GM19455 (cell line): ENCODE measurements at regions not wholly inside any gene's neighbourhood (a gene's known extent, or its start where the extent isn't known, plus 50 kb on each side); places are given as distances from the start of the nearest gene placed in this dataset.
"Not testable (repeated sequence)": the region's sequence is repeated elsewhere in the genome, so short reads cannot be mapped to it uniquely, and the experiment has no call there.

Source experiments
- ATAC-seq: cut with Tn5 transposase; IDR thresholded peaks from one replicate; pipeline ENCODE4 v1.9.1; 2021; ENCODE audit not compliant: unreplicated experiment

DNA sequence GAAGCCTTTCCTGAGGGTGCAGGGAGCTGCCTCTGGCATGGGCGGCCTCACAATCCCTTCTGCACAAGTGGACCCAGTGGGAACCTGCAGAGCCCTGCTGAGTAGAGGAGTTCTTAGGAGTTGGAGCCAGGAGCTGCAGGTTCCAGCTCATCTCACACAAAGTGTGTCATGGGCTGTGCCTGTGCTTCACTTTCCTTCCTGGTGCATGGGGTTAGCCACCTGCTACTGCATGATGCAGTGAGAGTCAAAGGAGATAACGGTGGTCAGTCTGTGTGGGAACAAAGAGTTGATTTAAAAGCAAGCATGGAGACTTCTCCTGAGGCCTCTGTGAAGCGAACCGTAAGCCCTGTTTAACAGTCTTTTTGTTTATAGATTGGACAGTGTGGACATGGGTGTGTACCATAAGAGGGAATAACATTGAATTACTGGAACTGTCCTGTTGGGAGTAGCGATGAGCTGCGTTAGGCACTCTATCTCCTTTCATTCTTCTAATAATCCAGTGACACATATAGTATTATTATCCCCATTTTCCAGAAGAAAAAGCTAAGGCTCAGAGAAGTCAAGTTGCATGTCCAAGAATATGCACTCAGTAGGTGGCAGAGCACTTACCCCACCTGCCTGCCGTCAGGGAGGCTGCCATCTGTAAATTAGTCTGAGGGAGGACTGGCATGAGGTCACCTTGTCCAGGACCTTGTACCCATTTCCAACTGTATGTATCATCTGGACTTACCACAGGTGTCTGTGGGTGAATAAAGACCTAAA, 68.7 kb upstream of the PRR23C start:
- ATAC-seq = no peak

DNA sequence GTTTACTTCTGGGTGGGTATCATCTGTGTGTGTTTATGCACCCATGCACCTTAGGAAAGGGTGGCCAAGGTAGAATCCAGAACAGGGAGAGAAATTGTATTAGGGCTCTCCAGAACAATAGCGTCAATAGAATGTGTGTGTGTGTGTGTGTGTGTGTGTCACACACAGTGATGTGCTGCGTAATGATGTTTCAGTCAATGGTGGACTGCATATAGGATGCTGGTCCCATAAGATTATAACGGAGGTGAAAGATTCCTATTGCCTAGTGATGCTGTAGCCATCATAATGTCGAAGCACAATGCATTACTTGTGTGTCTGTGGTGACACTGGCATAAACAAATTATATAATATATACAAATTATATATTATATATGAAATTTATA, 69.3 kb upstream of the PRR23C start:
- ATAC-seq = no peak

DNA sequence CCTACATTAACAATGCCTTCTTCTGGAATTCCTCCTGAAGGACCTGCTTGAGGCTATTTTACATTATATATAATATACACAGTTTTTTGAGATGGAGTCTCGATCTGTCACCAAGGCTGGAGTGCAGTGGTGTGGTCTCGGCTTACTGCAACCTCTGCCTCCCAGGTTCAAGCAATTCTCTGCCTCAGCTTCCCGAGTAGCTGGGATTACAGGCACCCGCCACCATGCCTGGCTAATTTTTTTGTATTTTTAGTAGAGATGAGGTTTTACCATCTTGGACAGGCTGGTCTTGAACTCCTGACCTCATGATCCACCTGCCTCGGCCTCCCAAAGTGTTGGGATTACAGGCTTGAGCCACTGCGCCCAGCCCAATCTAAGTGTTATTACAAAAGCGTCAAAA, 71.9 kb upstream of the PRR23C start:
- not testable (repeated sequence) for ATAC-seq

DNA sequence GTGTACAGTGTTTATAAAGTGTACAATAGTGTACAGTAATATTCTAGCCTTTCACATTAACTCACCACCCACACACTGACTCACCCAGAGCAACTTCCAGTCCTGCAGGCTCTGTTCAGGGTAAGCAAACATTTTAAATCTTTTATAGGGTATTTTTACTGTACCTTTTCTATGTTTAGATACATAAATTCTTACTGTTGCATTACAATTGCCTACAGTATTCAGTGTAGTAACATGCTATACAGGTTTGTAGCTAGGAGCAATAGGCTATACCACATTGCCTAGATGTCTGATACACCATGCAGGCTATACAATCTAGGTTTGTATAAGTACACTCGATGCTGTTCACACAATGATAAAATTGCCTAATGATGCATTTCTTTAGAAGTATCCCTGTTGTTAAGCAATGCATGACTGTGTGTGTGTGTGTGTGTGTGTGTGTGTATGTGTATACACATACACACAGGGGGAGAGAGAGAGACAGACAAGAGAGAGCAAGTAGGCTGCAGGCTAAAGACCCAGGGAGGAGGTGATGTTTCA, 72.5 kb upstream of the PRR23C start:
- no peak for ATAC-seq

DNA sequence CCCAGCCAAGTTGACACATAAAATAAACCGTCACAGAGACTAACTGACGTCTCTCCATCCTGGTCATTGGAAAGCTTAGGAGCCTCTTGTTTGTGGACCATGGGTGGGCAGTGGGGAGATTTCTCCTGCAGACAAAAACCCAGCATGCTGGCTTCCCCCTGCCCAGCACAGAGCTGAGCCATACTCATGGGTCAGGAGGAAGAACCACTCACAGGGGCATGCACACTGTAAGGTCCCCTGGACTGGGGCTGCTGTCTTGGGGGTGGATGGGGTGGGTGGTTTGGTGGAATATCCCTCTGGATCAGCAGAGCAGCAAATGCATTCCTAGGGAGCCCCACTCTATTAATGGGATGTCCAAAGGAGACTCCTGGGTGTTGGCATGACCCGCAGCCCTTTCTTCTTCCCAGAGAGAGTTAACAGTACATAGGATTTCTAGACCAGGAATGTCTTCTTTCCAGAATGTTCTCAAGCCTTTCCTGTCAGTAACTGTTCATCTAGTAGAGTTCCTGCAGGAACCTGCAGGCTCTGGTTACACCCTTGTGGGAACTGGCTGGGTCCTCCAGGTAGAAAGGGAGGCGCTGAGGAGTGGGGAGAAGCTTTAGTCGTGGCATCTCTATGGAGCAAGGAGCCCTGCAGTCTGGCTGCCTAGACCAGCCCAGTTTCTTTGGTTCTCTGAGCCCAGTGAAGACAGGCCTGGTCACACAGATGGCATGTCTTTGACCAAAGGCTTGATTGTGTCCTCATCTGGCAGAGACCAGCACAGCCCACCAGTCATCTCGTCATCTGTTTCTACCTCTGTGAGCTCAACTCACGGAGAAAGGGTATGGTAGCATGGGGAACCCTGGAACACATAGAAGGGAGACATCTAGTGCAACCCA, 73.4 kb upstream of the PRR23C start:
- ATAC-seq = no peak

DNA sequence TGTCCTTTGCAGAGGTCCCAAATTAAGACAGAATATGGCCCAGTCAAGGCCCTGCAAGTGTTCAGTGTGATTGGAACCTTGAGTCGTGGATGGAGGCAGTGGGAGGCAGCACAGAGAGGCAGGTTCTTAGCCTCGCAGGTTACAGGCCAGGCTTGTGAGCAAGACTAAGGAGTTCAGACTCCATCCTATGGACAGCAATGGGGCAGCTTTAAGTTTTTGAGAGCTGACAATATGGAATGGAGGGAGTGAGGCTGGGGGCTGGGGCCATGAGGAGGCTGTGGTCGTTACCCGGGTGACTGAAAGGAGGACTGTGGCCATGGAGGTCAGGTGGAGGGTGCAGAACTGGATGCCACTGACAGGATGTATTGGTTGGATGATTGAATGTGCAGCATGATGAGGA, 74.1 kb upstream of the PRR23C start:
- no peak for ATAC-seq

DNA sequence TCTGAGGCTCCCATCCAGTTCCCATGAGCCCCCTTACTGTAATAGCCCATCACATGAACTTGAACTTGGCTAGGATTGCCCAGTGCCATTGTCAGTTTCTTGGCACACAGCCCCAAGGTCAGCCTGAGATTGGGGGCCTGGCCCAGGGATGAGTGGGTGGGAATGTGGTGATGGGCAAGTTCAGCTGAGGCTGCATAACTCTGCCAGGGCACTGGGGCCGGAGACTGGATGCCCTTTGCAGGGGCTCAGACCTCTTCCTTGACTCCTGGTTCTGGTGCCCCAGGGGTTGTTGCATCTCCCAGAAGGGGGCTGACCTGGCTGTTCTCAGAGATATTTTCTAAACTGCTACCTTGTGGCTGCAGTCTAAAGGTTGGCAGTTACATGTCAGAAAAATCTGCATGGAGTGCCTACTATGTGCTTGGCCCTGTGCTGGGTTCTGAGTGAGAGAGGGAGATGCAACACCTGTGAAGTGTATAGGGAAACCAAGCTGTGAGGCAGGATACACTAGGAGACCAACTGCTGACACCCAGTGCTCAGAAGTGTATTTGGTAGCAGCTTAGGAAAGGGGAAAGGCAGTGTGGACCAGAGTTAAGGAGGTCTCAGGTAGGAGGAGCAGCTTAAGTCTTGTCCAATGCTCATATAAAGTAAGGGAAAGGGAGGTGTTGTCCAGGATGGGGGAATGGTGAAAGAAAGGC, 74.8 kb upstream of the PRR23C start:
- no peak for ATAC-seq

DNA sequence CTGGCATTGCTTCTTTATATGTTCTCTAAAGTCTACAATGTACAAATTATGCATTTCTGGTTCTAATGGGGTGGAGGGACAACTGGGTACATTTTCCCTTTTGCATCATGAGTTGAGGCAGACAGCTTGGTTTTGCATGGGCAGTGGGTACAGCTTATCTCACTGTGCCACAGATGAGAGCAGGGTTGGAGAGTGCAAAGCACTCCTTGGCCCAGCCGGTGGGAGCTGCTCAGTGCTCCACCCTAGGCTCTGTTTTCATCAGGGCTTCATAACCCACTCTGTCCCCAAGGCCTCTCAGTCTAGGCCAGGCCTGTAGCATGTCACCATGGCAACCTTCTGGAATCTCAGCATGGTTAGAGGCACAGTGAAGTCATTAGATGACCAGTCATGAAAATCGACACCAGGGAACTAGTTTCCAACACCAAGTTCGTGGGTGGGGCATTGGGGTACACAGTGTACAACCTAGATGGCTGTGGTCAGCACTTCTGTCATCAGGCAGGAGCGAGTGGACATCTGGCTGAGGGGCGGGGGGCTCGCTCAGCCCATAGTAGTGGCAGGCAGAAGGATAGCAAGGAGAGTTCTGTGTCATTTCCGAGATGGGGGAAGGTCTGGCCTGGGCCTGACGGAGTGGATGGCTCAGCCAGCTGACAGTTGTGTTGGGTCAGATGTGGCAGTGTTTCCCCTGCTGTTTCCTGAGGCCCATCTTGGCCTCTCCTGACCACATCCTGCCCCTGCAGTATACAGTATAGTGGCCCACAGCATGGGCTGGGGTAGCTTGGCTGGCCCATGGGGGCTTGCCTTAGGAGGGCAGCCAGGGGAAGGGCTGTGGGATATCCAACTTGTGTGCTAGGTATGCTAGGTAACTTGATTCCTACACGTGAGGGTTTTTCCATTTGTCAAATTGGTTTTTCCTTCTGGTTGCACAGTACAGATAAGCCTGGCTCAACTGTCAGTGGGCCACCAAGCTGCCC, 75.7 kb upstream of the PRR23C start:
- no peak for ATAC-seq

DNA sequence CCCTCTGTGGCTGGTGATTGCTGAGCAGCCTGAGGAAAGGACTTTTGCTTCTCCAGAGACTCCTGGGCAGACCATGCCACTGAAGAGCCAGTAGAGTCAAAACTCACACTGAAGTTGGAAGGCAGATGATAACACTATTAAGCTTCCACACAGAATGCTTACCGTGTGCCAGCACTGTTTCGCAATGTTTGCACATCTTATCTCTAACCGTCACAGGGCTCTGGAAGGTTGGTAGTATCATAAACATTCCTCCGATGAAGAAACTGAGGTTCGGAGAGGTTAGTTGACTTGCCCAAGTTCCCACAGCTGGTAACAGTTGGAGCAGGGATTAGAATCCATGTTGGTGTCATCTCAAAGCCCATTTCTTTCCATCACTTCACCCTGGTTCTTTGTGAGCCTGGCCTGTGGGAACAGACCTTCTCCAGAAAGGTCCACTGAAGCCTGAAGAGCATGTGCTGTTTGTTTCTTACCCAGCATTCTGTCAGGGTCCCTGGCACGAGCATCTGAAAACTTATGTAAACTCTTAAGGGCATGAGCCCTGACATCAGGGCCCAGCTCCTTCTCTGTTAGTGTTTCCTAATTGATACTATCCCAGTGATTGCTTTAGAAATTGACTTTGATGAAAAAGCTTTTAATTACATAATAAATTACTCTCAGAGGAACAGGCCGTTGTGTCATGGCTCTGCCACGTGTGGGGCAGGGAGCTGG, 77.0 kb upstream of the PRR23C start:
- no peak for ATAC-seq

DNA sequence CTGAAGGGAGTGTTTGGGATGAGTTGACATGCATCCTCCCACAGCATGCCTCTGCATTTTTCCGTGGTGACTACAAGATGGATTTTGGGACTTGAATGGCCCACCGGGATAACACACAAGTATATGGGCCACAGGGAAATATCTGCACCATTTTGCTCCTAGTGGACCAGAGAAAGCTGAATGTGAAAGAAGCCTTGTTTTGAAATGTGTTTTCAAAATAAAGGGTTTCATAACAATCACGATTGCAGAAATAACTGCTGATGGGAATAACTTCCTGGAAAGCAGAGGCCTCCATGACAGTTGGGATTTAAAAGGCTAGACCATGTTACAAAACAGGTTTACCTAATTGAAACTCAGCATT, 77.5 kb upstream of the PRR23C start:
- no peak for ATAC-seq

DNA sequence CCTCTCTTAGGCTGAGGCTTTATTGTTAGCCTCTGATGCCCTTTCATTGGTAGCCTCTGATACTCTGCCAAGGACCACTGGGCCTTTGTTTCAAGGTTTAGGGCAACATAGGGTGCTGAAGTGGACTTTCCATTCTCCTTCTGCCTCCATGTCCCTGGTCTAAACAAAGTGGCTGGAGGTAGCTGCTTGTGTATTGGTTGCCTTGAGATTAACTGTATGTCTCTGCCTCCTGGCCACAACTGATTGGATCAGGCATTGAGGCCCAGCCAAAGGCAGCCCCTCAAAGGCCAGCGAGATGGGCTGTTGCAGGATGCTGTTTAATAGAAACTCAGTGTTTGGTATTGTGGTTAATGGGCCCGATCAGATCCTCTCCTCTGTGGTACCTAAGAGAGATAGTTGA, 77.9 kb upstream of the PRR23C start:
- no peak for ATAC-seq

DNA sequence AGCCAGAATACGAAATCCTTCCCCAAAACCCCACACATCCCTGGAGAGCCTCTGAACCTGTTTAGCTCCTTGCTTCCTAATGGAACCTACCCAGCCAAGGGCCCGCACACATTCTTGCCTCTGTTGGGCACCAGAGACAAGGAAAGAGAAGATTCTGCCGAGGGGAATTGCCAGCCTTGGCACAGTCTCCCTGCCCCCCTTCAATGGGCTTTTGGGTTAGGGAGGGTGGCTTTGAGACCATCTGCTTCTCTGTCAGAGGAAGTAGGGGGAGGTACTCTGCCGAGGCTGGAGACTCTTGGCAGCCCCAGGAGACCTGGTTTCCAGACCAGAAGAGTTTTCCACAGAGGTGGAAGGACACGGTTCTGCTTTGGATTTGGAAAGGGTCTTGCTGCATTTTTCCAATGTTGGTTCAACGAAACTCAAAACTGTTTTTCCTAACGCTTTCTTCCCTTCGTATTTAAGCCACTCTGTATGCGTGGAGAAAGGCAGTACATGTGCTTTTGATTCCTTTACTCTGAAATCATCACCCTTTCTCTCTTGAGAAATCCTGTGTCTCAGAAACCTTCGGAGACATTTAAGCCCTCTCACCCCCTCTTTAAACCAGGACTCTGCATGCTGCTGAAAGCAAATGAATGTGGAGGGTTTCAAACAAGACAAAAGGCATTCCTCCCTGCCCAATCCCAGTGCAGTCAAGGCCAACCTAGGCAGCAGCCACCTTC, 78.8 kb upstream of the PRR23C start:
- ATAC-seq = no peak

DNA sequence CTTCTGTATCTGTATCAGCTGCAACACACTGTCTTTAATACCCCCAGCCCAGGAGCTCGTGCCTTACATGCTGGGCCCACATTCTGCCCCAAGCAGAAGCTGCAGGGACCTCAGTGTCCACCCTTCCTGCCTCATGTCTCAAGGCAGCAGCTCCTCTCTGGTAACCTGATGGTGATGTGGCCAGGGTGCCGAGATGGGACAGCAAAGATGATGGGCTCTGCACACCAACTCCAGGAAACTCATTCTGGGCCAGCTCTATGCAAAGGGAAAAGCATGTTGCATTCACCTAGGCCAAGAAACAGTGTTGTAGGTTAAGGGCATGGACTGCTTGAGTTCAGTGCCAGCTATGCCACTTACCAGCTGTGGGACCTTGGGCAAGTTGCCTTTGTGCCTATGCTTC, 79.5 kb upstream of the PRR23C start:
- no peak for ATAC-seq

DNA sequence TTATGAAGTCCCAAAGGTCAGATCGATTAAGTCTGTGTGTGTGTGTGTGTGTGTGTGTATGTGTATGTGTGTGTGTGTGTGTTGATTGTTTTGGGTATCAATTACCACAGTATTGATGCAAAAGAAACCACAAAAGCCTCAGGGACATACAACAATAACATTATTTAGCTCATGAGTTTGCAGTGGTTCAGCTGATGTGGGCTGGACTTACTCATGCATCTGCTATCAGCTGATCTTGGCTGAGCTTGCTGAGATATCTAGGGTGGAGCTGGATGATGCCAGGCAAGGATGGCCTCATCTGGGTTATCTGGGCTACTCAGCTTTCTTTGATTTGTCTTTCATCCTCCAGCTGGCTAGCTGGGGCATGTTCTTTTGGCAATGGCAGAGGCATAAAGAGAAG, 82.4 kb upstream of the PRR23C start:
- ATAC-seq = no peak

DNA sequence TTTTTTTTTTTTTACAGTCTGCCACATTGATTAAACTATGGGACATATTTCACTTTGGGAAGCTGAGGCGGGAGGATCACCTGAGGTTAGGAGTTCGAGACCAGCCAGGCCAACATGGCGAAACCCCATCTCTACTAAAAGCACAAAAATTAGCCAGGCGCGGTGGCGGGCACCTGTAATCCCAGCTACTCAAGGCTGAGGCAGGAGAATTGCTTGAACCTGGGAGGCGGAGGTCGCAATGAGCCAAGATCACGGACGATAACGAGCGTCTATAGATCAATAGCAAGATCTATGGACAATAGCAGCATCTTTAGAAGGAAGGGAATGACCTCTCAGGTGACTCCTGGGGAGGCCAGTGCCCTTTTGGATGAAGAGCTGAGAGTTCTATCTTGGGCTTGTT, 82.9 kb upstream of the PRR23C start:
- not testable (repeated sequence) for ATAC-seq

DNA sequence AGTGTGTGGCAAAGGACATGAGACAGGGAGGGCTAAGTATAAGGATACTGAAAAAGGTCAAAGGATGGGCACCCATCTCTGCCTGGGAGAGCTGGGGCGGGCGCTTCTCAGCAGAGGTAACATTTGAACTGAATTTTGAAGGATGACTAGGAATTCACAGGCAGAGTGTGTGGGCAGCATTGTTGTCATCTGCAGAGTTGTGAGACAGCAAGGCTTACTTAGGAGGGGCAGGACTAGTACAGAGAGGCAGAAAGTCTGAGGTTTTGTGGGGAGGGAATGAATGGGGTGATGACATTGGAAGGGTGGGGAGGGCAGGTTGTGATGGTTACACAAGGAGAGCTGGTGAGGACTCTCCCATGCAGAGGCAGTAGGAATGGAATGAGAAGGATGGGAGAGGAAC, 84.1 kb upstream of the PRR23C start:
- ATAC-seq = no peak

DNA sequence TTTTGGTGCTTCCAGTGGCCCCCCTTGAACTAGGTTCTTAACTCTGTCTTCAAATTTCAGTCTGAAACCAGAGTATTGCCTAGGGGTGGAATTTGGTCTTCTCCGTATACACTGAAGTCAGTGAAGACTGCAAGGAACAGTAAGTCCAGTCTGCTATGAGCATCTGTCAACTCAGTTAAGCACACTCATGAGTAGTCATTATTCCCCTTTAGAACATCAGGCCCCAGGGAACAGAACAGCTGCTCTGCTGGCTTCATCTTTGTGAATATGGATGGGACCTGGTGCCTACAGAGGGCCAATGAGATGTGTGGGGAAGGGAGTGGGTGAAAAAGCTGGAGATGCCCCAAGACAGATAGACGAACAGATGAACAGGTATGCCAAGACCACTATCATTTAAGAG, 85.2 kb upstream of the PRR23C start:
- ATAC-seq = no peak

DNA sequence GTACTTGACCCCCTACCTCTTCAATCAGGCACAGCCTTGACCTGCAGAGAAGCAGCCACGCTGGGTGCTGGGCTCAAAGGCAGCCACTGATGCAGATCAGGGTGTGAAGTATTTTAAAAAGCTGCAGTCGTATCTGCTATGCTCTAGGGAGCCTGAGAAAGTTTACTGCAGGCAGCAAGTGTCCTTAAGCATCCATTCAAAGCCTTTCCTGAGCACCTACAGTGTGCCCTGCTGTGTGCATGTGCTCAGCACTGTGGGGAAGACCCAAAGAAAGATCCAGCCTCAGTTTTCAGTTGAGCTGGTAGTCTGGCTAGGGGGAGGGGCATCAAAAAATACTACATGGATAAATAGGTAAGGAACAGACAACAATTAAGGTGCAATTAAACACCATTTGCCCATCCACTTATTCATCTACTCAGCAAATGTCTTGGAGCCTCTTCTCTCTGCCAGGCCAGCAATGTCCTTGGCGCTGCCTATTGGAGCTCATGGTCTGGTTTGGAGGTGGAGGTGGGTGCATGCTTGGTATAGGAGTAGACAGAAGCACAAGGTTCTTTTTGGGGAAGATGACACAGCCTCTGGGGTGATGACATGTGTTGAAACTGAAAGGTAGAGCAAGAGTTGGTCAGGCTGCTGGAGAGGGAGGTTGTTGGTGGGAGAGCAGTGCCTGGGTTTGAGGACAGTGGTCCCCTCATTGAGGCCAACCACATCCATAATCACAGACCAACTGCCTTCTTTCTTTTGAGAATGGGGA, 85.9 kb upstream of the PRR23C start:
- no peak for ATAC-seq

DNA sequence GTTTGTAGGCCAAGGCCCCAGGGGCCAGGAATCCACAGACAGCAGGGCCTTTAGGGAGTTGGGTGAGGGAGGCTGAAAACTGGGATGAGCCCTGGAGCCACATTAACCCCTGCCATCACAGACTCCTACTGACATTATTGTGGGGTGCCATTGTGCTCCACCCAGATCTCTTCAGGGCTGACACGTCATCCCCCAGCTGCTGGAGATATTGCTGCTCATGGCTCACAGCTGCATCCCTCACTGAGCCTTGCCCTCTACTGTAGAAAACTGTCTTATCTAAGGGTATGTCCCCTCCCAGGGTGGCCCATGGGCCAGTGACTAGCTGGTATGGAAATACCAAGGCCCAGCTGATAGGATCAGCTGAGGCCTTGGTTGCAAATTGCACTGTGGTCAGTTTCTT, 87.3 kb upstream of the PRR23C start:
- no peak for ATAC-seq
